Activated CD4-positive, alpha-beta T cell treated with anti-CD3 and anti-CD28 coated beads for 4 hours (primary cell): ENCODE measurements at regions not wholly inside any gene's neighbourhood (a gene's known extent, or its start where the extent isn't known, plus 50 kb on each side); places are given as distances from the start of the nearest gene placed in this dataset.
"Not testable (repeated sequence)": the region's sequence is repeated elsewhere in the genome, so short reads cannot be mapped to it uniquely, and the experiment has no call there.

Source experiments
- DNase-seq, 2 donors: peaks; one replicate each; pipeline ENCODE4 v3.0.0-alpha.2; 2020

DNA sequence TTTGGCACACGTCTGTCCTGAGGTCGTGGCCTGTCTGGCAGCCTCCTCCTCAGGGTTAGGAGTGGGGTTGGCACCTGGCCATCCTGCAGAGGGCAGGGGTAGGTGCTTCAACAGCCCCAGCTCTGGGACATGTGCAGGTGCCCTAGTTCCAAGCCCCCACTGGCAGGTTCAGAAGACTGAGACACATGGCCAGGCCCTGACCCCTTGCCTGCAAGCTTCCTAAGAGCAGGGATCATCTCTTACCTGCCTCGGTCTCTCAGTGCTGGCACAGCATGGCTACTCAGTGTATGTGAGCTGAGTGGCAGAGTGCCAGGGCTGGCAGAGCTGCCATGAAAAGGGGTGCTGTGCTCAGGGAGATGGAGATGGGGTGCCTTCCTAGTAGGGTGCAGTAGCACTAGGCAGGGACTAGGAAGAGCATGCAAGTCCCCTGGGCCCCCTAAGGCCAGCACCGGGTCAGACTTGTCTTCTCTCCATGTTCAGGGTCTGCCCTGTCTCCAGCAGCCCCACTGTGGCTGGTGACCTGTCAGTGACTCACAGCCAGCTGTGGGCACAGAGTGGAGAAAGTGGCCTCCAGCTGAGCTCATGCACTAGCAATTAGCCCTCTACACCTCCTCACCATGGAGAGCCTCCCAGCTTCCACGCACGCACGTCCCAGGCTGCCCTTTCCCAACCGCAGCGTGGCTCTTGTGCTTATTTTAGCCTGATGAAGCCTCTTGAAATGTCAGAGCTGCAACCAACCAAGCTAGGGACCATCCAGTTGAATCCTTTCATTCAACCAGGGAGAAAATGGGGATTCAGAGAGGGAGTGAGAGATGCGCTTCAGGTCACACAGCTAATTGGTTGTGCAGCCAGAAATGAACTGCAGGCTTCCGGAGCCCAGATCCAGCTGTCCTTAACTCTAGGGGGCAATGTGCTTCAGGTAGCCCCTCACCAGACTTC lies 116.6 kb downstream of the MRPL14 start:
- no peak for DNase-seq

DNA sequence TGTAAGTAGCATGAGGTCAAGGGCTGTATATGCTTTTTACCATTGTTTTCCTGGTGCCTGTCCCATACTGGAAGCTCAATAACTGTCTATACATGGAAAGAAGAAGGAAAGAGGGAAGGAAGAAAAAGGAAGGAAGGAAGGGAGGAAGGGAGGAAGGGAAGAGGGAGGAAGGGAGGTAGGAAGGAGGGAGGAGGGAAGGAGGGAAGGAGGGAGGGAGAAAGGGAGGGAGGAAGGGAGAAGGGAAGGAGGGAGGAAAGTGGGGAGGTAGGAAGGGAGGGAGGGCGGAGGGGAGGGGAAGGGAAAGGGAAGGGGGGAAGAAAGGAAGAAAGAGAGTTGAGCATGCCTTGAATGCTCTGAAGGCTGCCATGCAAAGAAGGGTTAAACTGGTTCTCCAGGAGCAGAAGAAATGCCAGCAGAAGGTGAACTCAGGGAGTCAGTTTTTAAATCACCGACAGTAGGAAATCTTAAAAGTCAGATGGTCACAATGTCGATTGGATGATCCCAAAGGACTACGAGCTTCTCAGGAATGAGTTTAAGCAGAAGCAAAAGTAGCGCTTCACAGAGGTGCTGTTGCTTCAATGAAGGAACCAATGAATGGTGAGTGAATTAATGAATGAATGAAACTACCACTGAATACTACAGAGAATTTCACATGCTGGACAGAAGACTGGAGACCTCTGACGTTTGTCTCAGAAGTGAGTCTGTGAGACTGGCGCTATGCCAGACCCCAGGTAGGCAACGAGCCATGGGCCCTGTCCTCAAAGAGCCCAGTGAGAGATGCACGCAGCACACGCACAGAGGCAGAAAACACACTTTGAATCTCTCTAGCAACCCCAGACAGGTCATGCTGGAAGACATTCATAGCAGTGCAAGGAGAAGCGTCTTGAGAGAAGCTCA lies 117.6 kb downstream of the MRPL14 start:
- DNase-seq = no peak

DNA sequence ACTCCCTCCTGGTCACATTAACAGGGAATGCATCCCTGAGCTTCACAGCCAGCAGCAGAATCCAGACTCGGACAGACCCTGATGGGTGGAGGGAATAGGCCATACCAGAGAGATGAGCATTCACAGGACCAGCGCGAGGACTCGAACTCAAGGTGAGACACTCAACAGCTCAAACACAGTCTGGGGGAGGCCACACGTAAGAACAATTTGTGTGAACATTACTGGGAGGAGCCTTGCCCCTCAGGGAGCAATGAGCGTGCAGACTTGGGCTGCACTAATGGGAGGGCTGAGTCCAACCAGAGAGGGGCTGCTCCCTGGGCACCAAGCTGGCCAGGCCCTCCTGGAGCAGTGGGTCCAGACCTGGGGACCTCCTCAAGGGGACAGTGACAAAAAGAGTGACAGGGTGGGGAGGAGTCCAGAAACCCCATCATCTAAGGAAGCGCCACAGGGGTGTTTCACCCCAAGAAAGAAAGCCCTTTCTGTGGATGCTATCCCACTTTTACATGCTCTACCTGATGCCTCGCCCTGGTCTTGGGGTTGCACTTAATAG lies 118.4 kb downstream of the MRPL14 start:
- no peak for DNase-seq

DNA sequence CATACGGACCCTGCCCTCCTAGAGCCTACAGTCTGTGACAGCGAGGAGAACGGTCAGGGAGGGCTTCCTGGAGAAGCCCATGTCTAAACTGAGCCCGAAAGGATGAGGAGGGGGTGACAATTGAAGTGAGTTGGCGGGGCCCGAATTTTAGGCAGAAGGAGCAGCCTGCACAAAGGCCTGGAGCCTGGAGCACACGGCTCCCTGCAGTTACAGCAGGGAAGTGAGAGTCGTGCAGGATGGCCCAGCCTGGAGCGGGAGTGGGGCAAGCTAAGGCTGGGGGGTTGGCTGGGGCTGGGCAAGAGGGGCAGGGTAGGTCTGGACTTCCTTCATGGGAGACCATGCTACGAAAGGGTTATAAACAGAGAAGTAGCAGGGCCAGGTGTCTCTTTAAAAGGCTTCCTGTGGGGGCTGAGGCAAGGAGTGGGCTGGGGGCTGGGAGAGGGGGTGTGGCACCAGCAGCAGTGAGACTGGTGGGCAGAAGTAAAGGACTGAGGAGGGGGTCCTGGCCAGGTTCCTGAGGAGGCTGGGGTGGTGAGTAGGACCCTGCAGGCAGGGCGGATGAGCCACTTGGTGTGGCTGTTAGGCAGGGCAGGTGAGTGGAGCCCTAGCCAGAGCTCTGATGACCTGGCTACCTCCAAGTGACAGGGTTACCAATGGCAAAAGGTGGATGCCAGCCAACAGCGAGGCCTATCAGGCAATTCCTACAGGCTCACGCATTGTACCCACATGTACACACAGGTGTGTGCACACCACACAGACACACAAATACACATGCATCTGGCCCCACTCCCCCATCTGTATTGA lies 119.2 kb downstream of the MRPL14 start:
- no peak for DNase-seq

DNA sequence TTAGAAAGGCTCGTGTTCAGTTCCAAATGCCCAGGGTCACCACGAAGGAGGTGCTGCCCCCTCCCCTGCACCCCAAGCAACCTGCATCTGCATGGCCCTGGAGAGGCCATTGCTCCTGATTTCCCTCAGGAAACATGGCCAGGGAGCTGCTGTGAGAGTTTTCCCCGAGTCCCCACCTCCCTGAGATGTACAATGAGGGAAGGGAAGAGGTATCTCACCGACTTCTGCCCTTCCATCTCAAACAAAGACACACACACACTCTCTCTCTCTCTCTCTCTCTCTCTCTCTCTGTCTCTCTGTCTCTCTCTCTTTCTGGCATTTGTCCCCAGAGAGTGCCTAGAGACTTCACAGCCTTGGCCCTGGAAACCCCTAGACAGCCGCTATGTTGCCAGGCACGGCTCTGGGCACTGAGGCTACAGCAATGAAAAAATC lies 120.4 kb downstream of the MRPL14 start:
- DNase-seq = no peak

DNA sequence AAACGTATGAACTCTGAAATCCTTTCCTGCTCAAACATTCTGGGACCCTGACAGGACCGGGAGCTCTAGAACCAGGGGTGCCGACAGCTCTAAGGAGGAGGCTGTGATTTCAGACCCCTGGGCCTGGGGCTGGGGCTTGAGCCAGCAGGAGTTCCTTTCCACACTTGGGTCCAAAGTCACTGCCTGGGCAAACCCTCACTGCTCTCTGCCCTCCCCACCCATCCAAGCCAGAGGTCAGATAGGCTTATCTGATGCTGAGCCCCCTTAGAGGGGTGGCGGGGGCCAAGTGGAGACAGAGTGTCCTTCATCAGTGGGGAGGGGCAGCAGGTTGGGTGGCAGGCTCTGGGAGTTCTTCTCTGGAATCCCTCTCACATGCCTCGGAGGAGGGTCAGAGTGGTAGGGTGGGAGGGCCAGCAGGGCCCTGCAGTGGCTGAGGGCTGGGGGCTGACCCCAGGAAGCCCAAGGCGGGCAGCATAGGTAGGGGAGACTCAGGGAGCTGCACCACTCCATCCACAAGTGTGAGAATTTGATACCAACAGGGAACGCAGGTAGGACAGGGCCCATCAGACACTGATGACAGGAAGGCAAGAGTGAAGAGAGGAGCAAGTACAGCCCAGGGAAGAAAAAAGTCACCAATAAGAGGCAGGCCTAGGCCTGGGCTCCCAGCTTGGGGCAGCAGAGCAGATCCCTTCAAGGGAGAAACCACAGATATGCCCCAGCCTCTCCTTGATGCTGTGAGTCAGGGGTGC lies 121.0 kb downstream of the MRPL14 start:
- no peak for DNase-seq

DNA sequence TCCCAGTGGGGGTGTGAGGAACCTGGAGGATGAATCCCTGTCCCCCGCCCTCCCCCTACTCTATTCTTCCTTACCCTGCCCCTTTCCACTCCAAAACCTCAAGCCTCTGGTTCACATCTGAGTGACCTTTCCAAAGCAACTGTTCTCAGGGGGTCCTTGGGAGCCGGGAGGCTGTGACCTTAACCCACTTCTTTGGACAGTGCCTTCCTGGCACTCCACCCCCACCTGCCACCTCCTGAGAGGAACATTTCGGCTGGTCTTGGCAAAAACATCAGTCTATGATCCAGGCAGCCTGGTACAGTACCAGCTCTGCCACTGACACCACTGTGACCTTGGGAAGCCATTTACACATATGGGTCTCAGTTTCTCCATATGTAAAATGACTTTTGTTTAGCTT lies 121.7 kb downstream of the MRPL14 start:
- no peak for DNase-seq

DNA sequence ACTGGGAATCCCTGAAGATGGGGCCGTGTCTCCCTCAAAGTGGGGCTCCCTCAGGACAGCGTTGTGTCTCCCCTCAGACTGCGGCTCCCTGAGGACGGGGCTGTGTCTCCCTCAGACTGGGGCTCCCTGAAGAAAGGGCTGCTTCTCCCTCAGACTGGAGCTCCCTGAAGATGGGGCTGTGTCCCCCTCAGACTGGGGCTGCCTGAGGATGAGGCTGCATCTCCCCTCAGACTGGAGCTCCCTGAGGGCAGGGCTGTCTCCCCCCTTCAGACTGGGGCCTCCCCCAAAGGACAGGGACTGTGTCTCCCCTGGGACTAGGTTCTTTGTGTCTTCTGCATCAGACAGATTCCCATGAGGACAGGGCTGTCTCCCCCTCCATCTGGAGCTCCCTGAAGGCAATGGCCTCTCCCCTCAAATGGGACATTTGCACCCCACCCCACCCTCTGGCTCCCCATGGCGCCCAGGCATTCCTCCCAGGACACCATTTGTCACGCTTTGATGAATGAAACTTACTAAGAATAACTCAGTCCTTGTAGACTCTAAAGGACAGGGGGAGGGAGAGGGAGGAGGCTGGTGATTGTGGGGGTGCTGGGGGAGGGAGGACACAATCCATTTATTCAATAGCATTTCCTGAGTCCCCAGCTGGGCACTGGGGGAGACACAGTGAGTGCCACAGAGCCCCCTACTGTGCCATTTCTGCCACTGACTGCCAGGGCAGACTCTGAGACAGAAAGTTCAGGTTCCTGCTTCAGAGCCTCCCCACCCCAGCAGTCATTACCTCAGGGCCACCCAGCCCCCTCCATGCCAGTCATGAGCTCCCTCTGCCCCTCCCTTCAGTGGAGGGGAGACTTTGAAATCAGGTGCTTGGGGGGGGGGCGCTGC lies 122.4 kb downstream of the MRPL14 start:
- DNase-seq = no peak

DNA sequence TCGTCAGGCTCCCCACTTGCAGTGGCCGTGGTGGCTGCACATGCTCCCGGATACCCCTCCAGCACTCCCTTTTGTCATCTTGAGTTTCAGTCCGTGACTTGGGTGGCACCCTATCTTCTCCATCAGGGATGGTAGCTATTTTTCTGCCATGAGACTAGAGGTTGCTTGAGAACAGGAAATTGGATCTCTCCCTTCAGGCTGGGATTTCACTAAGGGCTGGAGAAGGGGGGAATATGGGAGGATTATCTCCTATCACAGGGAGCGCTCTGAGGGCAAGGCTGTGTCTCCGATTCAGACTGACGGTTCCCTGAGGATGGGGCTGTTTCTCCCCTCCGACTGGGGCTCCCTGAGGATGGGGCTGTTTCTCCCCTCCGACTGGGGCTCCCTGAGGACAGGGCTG lies 123.1 kb downstream of the MRPL14 start:
- no peak for DNase-seq

DNA sequence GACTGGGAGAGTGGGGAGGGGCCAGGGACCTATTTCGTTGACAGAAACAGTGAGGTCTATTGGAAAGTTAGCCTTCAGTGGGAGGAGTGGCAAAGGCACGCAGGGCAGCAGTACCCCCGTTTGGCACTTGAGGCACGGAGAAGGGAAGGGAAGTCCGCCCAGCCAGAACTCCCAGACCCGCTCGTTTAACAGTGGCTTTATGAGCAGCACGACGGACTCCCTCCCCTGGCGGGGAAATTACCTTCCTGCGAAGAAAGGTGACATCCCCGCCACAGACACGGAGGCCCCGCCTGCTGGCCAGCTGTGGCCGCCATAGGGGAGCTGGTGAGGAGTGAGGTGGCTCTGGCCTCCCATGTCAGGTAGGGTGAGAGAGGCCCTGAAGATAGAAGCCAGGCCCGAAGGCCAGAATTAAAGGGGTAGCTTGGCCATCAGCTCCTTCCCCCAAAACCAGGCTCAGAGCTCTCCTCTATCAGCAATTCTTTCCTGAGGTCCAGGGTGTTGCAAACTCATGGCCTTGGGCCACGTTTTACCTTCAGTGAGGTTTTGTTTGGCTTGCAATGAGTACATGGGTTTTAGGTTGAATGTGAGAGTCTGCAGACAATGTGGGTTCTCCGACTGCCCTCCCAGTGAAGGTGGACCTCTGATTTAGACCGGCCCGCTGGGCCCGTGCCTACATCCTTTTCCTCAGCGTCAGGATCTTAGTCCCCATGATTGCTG lies 123.7 kb downstream of the MRPL14 start:
- no peak for DNase-seq

DNA sequence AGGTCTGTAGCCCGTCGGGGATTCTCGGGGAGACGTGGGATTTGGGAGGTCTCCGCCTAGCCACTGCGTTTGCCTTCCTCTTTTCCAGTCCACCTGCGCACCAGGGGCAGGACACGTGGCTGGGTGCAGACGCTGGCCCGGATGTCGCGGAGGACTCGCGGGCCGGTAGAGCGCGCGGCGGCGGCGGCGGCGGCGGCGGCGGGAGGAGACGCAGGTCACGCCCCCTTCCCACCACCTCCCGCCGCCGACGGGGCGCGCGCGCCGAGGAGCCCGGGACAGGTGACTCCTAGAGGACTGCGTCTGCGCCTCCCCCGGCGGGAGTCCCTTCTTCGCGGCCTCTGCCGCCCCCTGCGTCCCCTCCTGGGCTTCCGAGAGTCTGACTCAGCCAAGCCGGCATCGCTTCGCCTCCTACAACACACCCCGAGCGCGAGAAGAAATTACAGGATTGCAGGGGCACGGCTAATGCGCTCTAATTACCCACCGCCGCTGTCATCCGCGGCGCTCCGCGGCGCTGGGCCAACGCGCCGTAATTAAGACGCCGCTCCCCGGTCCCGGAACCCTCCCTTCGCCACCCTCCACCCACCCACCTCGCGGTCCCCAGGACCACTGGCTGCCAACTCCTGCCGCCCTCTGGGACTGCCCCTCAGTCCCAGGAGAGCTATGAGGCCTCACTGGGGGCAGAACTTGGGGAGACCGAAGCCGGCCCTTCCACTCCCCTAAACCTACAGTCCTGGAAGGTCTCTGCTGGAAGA lies 124.5 kb downstream of the MRPL14 start:
- DNase-seq = peak; percentile 57 to 64

DNA sequence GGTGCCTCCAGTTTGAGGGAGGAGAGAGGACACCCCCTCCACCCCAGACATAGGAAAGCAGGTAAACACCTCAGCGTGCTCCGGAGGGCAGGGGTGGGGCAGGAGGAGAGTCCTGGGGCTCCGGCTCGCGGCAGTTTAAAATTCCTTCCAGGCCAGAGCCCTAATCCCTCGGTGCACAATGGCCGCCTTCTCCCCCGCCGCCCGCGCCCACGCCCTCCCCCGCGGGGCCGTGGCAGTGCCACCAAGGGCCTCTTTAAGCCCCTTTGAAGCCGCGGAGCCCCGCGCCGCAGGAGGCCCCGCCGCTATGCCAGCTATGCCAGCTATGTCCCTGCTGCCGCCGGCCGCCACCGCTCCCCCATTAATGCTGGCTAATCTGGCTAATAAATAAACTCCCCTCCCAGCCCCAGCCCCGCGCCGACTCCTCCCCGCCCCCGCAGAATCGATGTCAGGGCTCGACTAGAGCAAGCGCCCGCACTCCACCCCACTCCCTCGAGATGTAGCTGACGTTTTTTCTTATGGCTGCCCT lies 125.1 kb downstream of the MRPL14 start:
- DNase-seq = peak; percentile 41 to 50

DNA sequence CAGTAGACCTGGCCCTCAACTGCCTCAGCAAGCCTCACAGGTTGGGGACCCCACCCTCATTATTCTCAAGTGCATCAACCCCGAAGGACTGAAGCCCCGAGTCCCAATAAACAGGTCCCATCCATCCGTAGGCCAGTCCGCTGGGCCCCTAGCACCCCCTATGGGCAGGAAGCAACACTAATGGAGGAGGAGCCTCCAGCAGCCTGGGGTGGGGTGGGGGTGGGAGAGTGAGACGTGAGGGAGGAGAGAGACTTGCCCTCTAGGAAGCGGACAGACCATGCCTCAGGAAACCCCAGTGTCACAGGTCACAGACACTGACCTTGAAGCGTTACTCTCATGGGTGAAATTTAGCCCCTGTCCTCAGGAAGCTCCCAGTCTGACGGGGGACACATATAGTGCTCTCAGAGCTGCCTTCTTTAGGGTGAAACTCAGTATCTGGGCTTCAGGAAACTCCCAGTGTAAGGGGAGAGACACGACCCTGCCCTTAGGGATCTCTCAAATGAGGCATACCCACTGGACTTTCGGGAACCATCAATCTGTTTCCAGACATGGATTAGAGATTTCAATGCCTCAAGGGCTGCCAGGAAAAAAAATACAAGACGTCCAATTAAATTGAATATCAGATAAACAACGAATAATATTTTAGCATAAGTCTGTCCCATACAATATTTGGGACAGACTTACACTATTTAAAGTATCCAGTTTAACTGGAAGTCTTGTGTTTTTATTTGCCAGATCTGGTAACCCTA lies 125.8 kb downstream of the MRPL14 start:
- no peak for DNase-seq

DNA sequence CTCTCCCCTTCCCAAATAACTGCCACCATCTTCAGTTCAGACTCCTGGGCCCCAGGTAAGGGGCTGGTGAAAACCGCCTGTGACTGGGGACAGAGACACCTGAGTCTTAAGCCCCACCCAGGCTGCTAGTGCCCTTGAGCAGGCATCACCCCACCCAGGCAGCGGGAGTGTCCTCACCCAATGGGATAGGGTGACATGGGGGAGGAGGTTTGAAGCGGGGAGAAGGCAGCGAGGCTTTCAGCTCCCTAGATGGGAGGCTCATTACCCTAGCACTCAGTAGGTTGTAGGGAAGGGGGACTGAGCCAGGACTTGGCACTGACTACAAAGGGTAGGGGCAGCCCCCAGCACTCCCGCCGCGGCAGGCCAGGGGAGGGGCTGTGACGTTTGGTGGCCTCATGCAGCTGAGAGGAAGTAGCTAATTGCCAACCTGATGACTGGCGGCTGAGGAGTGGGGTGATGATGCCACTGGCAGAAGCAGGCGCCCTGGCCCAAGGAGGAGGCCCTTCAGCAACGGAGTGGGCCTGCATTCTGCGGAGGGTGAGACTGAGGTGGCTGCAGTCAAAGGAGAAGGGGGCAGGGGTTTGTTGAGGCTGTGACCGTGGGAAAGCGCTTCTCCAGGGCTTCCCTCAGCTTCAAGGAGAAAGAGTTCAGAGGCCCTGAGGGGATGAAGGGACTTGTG lies 126.9 kb downstream of the MRPL14 start:
- DNase-seq = no peak

DNA sequence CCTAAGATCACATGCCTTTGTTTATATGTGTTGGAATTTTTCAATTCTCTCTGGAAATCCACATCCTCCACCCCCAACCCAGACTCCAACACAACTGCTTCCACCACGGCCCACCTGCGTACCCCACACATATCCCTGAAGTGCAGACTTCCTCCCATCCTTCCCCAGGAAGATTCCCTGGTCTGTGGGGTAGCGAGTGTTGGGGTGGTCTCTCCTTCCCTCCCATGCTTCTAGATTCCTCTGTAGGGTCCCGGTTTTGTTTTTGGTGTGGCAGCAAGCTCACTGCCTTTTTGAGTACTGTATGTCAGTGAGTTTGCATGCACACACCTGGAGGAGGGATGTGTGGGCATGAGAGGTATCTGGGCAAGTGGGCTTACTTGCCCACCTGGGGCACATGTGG lies 127.6 kb downstream of the MRPL14 start:
- no peak for DNase-seq

DNA sequence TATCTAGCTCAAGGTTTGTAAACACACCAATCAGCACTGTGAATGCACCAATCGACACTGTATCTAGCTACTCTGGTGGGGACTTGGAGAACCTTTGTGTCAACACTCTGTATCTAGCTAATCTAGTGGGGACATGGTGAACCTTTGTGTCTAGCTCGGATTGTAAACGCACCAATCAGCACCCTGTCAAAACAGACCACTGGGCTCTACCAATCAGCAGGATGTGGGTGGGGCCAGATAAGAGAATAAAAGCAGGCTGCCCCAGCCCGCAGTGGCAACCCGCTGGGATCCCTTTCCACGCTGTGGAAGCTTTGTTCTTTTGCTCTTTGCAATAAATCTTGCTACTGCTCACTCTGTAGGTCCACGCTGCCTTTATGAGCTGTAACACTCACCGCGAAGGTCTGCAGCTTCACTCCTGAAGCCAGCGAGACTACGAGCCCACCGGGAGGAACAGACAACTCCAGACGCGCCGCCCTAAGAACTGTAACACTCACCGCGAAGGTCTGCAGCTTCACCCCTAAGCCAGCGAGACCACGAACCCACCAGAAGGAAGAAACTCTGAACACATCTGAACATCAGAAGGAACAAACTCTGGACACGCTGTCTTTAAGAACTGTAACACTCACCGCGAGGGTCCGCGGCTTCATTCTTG lies 128.5 kb downstream of the MRPL14 start:
- DNase-seq = not testable (repeated sequence)

DNA sequence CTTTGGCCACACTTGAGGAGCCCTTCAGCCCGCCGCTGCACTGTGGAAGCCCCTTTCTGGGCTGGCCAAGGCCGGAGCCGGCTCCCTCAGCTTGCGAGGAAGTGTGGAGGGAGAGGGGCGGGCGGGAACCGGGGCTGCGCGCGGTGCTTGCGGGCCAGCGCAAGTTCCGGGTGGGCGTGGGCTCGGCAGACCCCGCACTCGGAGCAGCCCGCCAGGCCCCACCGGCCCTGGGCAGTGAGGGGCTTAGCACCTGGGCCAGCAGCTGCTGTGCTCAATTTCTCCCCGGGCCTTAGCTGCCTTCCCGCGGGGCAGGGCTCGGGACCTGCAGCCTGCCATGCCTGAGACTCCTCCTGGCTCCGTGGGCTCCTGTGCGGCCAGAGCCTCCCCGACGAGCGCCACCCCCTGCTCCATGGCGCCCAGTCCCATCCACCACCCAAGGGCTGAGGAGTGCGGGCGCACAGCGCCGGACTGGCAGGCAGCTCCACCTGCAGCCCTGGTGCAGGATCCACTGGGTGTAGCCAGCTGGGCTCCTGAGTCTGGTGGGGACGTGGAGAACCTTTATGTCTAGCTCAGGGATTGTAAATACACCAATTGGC lies 129.2 kb downstream of the MRPL14 start:
- DNase-seq = not testable (repeated sequence)
